Skin of body (tissue), 1 donor: ENCODE measurements at regions not wholly inside any gene's neighbourhood (a gene's known extent, or its start where the extent isn't known, plus 50 kb on each side); places are given as distances from the start of the nearest gene placed in this dataset.
A peak's percentile ranks its signal among the peaks of the same experiment; 100 is the strongest.

Experiments
- DNase-seq: peaks from one replicate; lab custom pipeline; 2025; lab: John Stamatoyannopoulos, UW

DNA sequence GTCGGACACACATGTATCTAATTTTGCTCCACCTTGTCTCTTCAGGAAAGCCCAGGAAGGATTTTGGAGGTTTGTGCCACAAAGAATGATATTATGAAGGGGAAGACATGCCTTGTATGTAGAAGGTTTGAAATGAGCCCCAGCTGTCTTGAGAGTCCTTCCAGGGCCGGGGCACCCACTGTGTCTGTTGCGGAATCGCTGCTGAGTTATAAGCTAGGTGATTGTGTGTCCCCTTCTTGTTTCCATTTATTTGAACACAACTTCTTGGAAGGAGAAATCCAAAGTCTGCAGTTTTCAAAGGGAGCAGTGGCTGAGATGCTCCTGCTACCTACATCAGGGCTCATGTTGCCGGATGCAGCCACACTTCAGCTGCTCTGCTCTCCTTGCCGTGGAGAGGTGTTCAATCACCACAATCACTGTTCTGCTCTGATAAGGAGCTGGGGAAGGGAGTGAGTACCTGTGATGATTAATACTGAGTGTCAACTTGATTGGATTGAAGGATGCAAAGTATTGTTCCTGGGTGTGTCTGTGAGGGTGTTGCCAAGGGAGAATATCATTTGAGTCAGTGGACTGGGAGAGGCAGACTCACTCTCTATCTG, 828.6 kb downstream of the QKI start:
- no peak for DNase-seq

DNA sequence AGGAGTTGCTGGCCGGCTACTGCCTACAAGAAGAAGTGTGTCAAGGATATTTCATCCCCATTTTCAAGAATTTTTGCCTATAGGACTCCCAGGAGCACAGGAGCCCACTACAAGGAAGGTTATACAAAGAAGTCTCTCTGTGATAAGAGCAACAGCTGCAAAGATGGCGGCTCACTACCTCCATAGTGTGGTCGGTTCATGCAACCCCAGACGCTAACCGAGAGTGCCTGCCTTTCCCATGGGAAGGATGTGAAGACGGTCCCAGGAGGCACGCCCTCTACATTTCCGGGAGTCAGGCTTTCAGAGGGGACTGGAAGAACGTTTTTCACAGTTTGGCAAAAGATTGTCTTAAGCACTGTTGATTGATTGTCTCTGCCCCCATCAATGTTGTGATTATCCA, 816.3 kb downstream of the QKI start:
- DNase-seq = no peak

DNA sequence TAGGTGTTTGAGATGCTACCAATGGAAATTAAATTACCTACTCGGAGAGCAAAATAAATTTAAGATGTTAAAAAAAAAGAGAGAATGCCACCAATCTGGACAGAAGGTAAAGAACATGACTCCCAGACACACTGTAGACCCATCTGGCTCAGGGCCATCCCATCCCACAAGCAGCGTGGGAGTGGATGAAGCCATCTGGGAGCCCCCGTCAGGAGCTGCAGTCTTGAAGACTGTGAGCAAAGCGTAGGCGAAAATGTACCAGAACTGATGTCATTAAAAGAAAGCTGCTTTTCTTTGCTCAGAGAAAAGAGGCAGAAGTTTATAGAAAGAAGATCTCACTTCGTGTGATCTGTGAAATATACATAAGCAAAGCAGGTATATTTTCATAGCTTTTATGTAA, 815.7 kb downstream of the QKI start:
- DNase-seq = no peak

DNA sequence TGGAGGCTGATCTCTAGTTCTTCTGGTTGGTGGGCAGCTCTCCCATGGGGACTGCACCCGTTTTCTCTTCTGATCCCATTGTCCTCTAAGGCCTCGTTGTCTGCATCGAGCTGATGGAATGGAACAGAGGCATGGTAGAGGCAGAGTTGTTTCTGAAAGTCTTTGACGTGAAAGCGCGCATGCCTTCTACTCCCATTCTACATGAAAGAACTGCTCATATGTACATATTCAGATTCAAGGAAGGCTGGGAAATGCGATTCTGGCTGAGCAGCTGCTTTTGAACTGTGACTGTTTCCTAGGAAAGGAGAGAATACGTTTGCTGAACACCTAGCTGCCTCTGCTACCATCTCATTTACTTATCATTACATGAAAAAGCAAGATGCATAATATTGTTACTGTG, 815.2 kb downstream of the QKI start:
- no peak for DNase-seq

DNA sequence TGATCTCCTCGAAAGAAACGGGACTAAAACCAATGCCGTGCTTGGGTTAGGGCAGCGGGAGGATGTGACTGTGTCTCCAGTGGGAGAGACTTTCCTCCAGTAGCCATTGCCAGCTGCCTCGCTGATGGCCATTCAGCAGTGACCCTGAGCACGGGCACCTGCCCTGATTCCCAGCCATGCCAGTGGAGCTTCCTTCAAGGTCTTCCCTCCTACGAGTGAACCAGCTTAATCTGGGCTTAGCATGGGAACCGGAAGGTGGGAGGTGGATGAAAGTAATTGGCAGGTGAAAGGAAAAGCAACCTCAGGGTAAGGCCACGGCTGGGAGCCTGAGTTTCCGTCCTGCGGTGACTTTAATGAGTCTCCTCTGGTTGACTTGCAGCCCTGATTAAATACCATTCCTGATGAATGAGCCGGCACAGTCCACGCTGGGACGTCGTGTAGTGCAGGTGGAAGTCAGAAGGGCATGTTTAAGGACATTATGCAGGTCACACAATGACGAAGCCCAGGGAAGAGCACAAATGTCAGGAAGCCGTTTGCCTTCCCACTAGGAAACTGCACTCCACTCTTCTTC, 813.5 kb downstream of the QKI start:
- no peak for DNase-seq

DNA sequence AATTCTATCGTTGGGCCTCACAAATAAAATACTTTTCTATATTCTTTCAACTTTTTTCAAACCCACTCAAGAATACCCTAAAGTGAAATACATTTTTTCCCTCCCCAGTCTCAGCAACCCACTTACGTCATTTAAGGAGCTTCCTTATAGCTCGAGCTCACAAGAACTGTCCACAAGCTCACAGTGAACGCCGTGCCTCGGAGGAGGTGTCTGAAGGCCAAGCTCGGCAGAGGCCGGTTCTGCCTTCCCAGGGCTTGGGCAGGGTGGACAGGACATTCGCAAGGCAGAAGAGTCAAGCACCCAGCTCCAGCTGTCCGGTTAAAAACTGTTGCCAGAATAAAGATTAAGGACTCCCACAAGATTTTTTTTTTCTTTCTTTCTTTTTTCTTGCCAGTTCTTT, 802.3 kb downstream of the QKI start:
- DNase-seq = no peak

DNA sequence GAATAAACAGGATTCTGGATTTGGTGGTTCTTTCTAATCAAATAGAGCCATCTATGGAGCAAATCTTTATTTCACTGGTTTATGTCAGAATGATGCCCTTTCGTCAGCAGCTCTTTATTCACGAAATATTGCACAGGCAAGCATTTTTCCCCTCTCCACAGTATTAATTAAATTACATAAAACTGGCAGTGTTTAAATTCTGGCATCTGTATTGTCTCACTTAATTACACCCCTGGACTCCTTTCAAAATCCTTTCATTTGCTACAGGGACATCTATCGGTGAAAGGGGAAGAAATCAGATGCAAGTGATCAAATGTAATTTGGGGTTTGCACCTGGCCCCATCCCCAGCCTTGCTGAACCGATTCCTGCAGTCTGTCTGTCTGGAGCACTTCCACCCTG, 801.9 kb downstream of the QKI start:
- no peak for DNase-seq

DNA sequence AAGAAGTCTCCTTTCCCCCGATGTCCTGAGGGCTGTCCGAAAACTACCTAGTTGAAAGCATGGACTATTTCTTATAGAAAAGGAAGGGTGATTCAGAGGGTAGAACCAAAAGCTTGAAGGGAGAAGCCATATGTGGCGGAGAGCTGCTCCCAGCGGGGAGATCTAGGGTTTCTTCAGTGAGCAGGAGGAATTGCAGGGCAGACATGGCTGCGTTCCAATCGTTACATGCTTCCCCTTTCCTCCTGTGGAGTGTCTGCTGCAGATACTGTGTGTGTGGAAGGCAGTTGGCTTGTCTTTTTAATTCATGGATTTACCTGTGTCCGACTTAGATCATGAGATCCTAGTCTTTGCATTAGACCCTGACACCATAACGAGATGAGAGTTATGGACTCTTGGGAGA, 799.5 kb downstream of the QKI start:
- DNase-seq = no peak

DNA sequence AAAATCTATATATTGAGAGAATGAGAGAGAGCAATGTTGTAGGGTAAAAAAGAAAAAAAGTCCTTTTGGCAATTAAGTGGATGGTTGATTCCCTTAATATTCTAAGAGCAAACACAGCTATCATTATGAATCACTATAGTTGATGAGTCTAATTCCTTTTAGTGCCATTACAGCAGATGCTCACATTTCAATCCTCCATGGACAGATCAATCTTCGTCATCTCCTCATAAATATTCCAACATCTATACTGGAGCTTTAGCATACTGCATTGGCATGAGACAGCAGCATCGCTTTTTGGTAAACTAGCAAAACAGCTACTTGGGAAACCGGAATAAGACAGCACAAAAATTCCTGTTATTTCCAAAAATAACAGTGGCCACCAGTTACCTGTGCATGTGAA, 796.7 kb downstream of the QKI start:
- DNase-seq = no peak

DNA sequence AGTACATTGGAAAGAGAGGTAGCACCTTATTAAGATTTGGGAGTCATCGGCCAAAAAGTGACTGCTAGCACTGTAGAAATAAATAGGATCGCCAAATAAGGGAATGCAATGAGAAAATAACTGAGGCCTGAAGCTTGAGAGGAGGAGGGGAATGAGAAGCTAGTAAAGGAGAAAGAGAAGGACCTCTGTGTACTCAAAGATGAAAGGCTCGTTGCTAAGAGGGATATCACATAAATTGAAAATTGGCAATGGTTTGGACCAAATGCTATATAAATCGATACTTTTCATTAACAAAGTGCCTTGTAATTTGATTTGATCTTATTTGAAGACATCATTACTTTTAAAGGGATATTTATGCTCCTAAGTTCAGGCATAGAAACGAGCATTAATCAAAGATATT, 796.3 kb downstream of the QKI start:
- no peak for DNase-seq

DNA sequence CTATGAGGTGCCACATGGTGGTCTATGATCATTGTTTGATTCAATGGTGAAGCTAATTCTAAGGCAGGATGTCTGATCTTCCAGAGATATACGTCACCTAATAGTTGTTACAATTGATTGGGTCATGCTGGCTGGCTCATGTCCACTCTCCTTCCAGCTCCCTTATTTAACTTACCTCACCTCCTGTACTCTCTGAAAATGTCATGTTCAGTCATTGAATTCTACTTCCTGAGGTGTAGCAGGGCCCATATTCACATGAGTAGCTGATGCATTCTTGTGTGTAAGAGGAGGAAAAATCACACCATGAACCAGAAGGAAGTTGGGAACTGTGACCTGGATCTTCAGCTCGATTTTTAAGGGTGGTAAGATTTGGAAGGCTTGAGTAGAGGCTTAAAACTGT, 795.8 kb downstream of the QKI start:
- no peak for DNase-seq

DNA sequence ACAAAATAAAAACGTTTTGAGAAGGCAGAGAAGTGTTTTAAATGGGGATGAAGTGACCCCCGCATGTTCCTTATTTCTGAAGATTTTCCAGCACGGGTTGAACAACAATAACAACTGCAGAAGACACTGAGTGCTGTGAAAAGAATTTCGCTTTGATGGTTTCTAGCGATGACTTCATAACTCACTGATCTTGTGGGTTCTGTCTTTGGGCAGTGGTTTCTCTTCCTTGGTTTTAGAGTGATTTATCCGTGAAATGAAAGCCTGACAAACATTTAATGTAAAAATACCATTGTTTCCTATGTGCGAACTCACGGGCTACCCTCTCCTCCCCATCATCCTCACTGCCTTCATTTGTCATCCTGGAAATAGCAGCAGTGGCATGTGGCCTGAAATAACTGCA, 793.9 kb downstream of the QKI start:
- DNase-seq = no peak

DNA sequence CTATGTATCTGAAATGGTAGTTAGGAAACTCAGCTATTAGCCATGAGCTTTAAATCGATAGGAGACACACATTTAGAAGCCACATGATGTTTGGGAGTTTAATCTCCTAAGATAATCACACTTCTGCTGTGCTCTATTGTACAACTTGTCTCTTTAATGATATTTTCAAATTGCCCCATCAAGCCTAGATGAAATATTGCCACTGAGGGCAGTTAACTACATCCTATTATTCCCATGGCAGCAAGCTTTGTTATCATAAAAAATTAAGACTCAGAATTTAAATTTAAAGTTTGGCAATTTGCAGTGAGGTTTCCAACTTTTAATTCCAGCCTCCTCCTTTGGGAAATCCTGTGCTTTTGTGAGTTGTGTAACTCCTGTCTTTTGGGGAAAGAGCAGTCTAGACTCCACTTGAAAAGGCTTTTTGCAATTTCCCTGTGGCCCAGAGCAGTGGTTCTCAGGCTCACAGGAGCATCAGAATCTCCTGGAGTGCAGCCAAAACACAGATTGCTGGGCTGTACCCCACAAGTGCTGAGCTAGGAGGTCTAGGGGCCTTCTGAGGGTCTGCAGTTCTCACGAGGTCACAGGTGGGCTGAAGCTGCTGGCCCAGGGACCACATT, 792.4 kb downstream of the QKI start:
- DNase-seq = no peak

DNA sequence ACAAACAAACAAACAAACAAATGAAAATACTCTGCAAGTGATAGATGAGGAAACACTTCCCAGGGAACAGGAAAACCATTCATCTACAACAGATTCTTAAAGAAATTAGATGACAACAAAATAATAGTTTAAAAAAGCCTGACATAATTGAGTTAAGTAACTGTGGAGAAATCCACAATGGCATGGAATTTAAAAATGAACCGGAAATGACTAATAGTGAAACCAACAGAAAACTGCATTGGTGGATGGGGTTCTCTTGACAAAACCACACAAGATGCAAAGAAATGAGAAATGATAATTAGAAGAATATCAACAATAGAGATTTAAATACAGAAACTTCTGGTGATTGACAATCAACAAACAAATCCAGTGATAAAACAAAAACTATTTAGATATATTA, 785.6 kb downstream of the QKI start:
- DNase-seq = no peak

DNA sequence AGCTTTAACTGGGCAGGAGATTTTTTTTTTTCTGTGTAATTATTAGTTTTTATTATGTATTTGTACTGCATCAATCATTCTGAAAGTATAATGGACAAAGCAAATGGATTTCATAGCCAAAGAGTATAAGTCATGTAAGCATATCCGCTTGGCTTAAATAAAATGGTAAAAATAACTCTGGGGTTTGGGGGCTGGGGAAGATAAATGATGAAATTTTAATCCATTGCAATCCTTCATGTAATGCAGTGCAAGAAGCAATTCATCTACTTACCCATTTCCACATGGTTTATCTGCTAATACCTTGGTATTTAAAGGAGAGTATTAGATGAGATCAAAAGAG, 781.4 kb downstream of the QKI start:
- peak; percentile 65 for DNase-seq

DNA sequence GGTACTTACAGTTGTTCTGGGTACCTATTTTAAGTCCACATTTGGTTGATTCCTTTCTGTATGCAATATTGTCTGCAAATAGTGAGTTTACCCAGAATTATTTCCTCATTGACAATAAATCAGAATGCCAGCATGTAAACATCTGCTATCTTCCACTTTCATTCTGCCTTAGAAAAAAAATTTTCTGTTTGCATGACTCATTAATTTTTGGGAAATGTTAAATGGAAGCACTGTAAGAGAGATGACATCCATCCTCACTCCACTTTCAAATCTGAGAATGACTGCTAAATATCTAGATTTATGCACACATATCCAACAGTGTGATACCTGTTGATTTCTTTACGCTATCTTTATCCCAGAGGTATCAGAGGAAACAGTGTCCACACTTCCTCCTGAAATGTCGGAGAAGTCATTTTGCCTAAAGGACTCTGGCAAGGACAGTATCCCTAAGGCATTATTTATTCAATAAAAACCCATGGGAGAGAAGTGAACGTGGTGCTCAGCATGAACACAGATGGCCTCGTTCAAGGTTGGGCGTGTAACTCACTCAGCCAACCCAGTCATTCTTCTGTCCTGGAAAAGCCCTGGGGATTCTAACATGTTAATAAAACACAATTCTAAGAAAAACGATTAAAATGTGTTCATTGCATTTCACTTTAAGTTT, 780.9 kb downstream of the QKI start:
- peak; percentile 65 for DNase-seq

DNA sequence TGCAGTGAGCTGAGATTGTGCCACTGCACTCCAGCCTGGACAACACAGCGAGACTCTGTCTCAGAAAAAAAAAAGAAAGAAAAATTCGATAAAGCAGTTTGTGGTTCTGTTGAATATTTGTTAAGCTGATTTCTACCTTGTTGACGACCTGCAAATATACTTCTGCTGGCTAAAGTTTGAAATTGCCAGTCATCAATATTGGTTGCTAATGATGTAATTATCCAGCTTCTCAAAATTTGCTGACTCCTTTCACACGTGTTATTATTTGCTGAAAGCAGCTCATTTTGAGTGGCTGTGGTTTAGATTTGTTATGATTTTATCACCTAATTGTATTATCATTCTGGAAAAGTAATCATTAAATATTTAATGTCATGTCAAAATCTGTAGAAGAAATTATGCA, 774.3 kb downstream of the QKI start:
- no peak for DNase-seq

DNA sequence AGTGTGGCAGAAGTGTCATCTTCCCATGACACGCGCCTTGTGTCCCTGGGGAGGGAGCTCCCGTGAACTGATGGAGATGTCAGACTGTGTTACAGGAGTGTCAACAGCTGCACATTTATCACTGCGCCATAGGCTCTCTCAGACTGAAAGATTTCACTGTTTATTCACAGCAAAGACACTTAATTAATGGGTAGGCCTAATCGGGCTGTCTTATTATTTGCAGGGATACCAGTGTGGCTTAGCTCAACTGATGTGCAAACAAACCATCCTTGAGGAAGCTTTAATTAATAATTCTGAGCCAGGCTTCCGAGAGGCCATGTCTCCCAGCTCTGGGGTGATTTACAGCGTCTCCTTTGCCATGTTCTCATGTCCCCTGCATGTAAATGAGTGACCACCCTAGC, 771.0 kb downstream of the QKI start:
- no peak for DNase-seq

DNA sequence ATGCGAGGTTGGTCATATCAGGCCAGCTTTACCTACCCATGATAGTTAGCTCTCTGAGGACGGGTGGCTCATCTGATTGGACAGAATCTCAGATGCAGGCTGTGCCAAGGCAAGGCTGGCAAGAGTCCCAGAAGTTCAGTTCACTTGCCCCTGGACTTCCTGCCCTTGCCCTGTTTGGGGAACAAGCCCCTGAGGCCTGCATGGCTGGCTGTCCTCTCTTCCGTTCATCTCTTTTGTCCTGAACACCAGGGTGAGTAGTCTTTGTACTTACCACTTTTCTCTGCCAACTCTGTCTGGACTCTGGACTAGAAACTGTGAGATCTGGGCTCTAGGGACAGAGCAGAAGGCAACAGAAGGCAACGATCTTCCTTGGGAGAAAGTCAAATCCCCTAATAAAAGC, 769.9 kb downstream of the QKI start:
- DNase-seq = no peak

DNA sequence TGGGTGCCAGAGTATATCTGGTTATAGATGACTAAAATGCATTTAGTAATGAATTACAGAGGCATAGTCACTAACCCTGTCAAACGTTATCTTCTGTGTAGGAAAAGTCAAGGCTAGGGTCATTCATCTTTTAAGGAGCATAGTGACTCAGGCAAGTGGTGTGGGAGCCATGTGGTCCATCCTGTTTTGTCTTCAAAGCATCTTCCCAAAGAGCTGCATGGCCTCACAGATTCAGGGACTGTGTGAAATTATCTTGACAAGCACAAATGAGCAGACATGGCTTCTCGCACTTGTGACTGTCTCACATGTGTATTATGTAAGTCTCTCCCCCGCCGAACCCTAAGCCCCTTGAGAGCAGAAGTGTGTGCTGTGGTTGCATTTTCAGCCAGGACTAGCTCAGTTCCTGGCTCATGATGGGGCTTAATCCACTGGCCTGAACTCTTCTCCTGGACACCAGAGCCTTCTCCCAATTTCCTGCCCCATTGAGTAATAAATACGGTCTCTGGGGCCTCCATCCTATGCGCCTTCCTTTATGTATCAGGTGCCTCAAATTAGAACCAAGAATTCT, 769.1 kb downstream of the QKI start:
- DNase-seq = no peak

DNA sequence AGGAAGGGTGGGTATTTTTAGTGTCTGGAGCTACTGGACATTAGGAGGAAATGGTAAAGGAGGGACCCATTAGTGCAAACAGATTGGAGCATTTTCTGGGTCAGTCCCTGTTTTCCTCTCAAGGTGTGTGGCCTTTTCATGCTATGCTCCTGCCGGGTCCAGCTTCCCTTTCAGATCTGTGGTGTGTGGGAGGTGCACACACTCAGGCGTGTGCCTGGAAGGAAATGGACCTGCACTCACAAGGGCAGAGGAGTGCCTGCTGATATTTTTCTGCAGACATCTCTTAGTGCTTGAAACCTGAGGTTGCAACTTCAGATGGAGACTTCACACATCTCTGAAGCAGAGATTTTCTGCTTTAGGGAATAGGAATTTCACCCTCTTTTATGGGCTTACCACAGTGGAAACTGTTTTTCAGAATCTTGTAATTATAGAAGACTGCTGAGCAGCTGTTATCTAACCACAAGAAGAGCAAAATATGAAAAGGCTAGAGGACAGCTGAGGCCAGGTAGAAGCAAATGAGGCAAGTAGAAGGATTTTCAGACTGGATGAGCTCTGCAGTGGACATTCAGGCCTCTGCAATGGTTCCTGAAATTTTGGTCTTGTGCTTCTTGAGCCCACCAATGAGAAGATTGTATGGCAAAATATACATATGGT, 764.3 kb downstream of the QKI start:
- no peak for DNase-seq

DNA sequence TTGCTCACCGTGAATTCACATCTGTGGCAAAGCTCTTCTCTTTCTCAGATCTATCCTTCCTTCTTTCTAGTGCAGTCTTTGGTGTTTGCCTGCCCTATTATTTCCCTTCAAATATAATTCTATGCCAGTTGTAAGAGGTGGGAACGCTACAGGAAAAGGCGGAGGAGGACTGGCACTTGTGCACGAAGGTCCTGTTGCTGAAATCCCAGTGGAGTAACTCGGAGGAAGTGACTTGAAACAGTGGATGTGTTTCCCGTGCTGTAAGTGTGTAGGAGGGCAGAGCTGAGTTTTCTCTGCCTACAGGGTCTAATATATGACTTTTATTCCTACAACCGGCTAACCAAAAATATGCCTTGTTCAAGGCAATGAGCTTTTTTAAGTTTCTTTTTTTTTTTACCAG, 754.8 kb downstream of the QKI start:
- DNase-seq = no peak
